ENCODE measurements at regions not wholly inside any gene's neighbourhood (a gene's known extent, or its start where the extent isn't known, plus 50 kb on each side); places are given as distances from the start of the nearest gene placed in this dataset.

DNA sequence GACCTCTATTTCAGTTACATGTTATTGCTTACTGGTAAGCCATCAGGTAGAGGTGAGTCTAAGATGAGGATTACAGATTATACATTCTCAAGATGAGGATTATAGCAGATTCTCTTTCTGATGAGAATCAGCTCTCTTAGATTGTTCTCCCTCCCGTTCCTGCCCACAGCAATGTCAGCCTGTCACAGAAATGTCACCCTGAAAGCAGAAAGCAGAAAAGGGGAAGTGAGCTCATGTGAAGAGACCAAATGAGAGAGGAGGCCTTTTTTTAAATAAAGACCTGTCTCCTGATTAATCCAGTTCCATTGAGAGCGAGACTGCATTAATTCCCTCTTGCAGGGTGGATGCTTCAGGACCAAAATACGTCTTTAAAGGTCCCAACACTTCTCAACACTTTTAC, 445.6 kb downstream of the KCTD12 start:
- TF ChIP-seq GATA2 (IDR thresholded peaks at IDR 0.05; ENCODE audit: low read depth, low read length) (no peak), GATA3 (IDR thresholded peaks at IDR 0.05; ENCODE audit: low read depth, low read length) (no peak)
